OCI-LY1 (cell line): ENCODE measurements at regions not wholly inside any gene's neighbourhood (a gene's known extent, or its start where the extent isn't known, plus 50 kb on each side); places are given as distances from the start of the nearest gene placed in this dataset.

Experiments used
- EZH2 ChIP-seq: fragments of 200-600 bp; sonication (generic), shearing (Covaris generic); IDR thresholded peaks from 2 replicates; pipeline ENCODE4 v1.8.0; 2017; ENCODE audit warnings: borderline replicate concordance, mixed run types, mild to moderate bottlenecking, antibody characterized with exemption, low read length, moderate library complexity, mixed read lengths
- TF ChIP-seq, protein P1 (sequence below): fragments of 200-600 bp; sonication (generic), shearing (Covaris generic); IDR thresholded peaks from 2 replicates; pipeline ENCODE4 v1.5.1; 2017; ENCODE audit warnings: mild to moderate bottlenecking, antibody characterized with exemption, low read length, moderate library complexity, mixed read lengths

GRCh38 chr1:64340361-64340760, 129.6 kb upstream of the CACHD1 start:
- TF ChIP-seq, protein P1, sequence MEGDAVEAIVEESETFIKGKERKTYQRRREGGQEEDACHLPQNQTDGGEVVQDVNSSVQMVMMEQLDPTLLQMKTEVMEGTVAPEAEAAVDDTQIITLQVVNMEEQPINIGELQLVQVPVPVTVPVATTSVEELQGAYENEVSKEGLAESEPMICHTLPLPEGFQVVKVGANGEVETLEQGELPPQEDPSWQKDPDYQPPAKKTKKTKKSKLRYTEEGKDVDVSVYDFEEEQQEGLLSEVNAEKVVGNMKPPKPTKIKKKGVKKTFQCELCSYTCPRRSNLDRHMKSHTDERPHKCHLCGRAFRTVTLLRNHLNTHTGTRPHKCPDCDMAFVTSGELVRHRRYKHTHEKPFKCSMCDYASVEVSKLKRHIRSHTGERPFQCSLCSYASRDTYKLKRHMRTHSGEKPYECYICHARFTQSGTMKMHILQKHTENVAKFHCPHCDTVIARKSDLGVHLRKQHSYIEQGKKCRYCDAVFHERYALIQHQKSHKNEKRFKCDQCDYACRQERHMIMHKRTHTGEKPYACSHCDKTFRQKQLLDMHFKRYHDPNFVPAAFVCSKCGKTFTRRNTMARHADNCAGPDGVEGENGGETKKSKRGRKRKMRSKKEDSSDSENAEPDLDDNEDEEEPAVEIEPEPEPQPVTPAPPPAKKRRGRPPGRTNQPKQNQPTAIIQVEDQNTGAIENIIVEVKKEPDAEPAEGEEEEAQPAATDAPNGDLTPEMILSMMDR: no peak
- no peak for TF ChIP-seq EZH2
